Skin epidermis (tissue), 12 donors: ENCODE measurements at regions not wholly inside any gene's neighbourhood (a gene's known extent, or its start where the extent isn't known, plus 50 kb on each side); places are given as distances from the start of the nearest gene placed in this dataset.

Experiments used
- H3K27ac ChIP-seq, 21 experiments: fragments of 200-600 bp; sonication (generic) in 11 of 21; one replicate each; pipeline ENCODE4 v1.5.0; 2020; ENCODE audit warnings: mild to moderate bottlenecking in 3 of 21, inconsistent platforms in 2 of 21, moderate library complexity in 2 of 21
- H3K4me3 ChIP-seq, 7 experiments: fragments of 200-600 bp; sonication (generic) in 2 of 7; one replicate each; pipeline ENCODE4 v1.5.0; 2020; ENCODE audit warnings: inconsistent platforms in 2 of 7, mild to moderate bottlenecking in 2 of 7, moderate library complexity in 1 of 7

DNA sequence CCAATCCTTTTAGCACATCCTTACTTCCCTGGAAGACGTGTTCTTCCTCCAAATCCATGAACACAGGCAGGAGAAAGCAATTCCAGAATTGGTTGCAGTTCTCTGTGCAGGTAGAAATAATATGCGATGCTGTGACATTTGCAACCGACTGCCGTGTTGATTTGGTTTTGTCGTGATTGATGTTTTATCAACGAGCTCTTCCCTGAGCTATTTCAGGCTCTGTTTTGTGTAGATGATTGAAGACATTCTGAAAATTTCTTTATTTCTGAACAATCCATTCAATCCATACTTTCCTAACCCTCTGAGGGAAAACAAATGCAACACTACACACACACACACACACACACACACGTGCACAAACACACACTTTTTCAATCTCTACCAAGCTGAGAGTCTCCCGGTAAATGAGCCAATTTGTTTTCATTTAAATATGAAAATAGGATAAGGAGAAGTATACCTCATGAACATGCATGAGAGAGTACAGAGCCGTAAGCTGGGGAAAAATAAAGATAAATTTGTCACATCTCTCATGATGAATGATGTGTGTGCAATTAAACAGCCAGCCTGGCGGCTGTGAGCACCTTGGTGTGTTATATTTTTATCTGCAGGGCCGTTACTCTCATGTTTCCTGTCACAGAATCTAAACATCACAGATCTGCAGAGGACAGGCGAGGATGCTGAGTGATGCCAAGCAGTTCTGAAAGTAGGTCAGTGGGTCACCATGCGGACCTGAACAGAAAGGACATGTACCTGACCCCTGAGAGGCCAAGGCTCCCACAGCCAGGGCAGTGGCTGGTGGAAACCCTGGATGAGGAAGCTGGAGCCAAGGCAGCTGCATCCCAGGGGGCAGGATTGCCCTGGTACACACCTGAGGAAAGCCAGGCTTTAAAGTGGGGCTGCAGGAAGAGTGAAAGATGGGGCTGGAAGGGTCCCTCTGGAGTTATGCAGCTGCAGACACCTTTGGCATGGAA lies 64.8 kb downstream of the PDCL3 start:
- no peak overlapping the region for H3K4me3 ChIP-seq
- no peak overlapping the region for H3K27ac ChIP-seq

DNA sequence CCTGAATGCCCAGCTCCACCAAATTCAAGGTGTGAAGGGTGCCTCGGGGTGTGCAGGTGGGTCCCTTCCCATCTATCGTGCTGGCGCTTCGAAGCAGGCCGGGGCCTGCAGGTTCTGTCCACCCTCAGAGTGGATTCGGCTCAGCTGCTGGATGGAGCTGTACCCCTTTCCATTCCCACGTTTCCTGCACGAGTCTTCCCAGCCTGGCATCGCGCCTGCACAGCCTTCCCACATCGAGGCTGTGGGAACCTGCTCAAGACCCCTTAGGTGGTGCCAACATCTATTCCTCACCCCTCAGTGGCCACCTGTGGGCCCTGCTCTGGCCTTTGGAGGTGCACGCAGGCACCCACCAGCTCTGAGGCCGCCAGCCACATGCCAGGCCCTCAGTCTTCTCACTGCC lies 65.7 kb downstream of the PDCL3 start:
- no peak overlapping the region for H3K4me3 ChIP-seq
- no peak overlapping the region for H3K27ac ChIP-seq

DNA sequence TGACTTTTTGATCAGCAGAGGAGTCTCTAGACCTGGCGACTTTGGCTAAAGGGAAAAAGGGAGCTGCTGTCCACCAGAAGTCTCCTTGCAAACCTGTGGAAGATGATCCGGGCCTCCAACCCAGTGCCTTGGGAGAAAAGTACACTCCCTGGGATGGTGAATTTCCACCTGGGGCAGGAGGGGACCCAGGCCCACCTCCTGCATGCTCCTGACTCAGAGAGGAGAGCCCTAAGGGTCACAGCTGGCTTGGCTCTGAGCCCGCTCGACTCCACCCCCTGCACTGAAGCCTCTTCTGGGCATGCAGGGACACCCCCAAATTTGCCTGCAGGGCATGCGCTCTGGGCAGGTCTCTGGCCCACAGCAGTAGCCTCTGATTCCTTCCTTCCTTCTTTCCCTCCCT lies 66.5 kb downstream of the PDCL3 start:
- no peak overlapping the region for H3K27ac ChIP-seq
- no peak overlapping the region for H3K4me3 ChIP-seq

- H3K27ac ChIP-seq: no peak overlapping the region
- no peak overlapping the region for H3K4me3 ChIP-seq
Observed at GRCh38 chr2:100630473-100630977, 67.7 kb downstream of the PDCL3 start.

GRCh38 chr2:100632037-100632436 lies 69.2 kb downstream of the PDCL3 start:
- Histone ChIP-seq H3K4me3 (no peak overlapping the region), H3K27ac (no peak overlapping the region)

DNA sequence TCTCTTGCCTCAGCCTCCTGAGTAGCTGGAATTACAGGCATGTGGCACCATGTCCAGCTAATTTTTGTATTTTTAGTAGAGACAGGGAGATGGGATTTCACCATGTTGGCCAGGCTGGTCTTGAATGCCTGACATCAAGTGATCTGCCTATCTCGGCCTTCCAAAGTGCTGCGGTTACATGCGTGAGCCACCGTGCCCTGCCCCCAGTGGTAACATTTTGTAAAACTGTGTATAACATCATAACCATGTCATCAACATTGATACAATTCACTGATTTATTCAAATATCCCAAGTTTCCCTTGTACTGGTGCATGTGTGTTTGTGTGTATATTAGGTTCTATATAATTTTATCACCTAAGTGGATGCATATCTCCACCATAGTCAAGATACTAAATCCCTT lies 70.0 kb downstream of the PDCL3 start:
- no peak overlapping the region for H3K27ac ChIP-seq

GRCh38 chr2:100639588-100640390 lies 77.0 kb downstream of the PDCL3 start:
- H3K27ac ChIP-seq: no peak overlapping the region
- no peak overlapping the region for H3K4me3 ChIP-seq

More for the DNA sequence above, 70.0 kb downstream of the PDCL3 start:
- no peak overlapping the region for H3K4me3 ChIP-seq

DNA sequence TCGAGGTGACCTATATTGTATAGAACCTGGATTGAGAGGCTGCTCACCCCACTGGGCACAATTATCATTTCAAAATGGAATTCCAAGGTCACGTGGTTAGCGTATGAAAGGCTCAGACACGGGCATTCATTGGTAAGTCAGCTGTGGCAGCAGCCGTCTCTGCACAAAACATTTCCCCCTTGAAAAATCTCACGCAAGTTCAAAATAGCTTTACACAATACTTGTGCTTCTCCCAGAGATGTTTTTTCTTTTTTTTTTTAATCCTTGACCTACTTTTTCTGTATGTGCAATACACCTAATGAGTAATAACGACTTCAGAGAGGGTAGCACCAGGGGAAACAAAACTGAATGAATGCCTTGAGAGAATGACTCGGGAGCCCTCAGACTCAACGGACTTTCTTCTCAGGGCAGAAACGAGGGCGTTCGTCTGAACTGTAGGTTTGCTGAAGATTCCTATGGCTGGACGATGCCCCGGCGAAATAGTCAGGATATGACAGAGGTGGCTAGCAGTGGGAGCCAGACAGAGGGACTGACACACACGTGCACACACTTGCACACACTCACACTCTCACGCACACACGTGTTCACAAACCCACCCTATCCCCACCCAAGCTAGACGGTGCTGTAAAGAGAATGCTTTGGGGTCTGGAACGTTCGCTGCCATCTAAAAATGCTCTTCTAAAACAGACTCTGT lies 77.8 kb downstream of the PDCL3 start:
- H3K27ac ChIP-seq: no peak overlapping the region
- no peak overlapping the region for H3K4me3 ChIP-seq

GRCh38 chr2:100641125-100641435 lies 78.3 kb downstream of the PDCL3 start:
- Histone ChIP-seq H3K4me3 (no peak overlapping the region), H3K27ac (no peak overlapping the region)

DNA sequence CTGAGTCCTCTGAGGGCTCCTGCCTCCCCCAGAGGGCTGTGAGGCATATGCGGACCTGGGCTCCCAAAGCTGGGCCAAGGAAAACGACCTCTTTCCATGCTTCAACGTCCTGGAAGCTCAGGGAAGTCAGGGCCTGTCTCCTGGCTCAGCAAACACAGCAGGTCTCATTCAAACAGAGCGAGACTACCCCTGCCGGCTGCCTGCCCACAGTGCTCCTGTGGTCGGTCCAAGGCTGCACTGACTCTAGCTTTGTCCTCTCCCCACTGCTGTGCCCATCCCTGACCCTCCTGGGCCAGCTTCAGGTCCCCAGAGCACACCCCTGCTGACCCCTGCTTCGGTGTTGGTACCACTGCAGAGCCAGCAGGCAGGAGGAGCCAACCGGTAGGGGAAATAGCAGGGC lies 79.6 kb downstream of the PDCL3 start:
- no peak overlapping the region for H3K4me3 ChIP-seq

GRCh38 chr2:100643467-100643866 lies 80.7 kb downstream of the PDCL3 start:
- H3K4me3 ChIP-seq: no peak overlapping the region
- no peak overlapping the region for H3K27ac ChIP-seq

More for the DNA sequence above, 79.6 kb downstream of the PDCL3 start:
- no peak overlapping the region for H3K27ac ChIP-seq

GRCh38 chr2:100643906-100644501 lies 81.2 kb downstream of the PDCL3 start:
- Histone ChIP-seq H3K4me3 (no peak overlapping the region), H3K27ac (no peak overlapping the region)

GRCh38 chr2:100645695-100646429 lies 83.1 kb downstream of the PDCL3 start:
- H3K27ac ChIP-seq: no peak overlapping the region
- H3K4me3 ChIP-seq: no peak overlapping the region

DNA sequence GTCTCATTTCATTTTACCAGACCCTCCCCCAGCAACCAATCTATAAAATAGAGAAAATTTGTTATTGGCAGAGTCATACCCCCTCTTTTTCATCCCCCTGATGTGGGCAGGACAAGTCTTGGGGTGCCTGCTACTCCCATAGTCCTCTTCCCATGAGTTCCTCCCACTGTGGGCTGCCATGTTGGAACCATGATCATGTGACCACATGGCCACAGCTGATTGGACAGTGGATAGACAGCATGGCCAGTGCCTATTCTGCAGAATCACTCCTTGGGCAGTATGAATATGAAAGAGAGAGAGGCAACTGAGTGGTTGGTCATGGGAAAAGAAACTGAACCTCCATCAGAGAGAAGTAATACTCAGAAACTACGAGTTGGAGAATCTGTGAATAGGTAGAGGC lies 84.9 kb downstream of the PDCL3 start:
- H3K4me3 ChIP-seq: no peak overlapping the region
- H3K27ac ChIP-seq: no peak overlapping the region

DNA sequence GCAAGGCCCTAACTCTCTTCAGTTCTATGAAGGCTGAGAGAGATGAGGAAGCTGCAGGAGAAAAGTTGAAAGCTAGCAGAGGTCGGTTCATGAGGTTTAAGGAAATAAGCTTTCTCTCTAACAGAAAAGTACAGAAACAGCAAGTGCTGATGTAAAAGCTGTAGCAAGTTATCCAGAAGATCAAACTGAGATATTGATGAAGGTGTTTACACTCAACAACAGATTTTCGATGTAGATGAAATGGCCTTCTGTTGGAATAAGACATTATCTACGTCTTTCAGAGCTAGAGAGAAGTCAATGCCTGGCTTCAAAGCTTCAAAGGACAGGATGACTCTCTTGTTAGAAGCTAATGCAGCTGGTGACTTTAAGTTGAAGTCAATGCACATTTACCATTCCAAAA lies 87.4 kb downstream of the PDCL3 start:
- no peak overlapping the region for H3K4me3 ChIP-seq
- H3K27ac ChIP-seq: no peak overlapping the region

- Histone ChIP-seq H3K27ac (no peak overlapping the region), H3K4me3 (no peak overlapping the region)
Observed at GRCh38 chr2:100653449-100654035, 90.7 kb downstream of the PDCL3 start.

DNA sequence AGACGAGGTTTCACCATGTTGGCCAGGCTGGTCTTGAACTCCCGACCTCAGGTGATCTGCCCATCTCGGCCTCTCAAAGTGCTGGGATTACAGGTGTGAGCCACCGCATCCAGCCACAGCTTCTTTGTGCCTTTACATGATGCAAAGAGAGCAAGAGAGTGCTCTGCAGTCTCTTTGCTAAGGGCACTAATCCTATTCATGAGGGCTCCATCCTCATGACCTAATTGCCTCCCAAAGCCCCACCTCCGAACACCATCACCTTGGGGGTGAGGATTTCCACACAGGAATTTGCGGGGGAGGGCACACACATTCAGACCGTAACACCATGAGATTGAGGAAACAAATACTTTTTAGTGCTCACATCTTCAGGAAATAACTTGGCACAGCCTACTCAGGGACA lies 91.8 kb downstream of the PDCL3 start:
- no peak overlapping the region for H3K27ac ChIP-seq
- no peak overlapping the region for H3K4me3 ChIP-seq

- Histone ChIP-seq H3K27ac (no peak overlapping the region), H3K4me3 (no peak overlapping the region)
Observed at GRCh38 chr2:100655446-100655845, 92.7 kb downstream of the PDCL3 start.
